Activated CD4-positive, alpha-beta T cell treated with anti-CD3 and anti-CD28 coated beads, Interleukin-10, Interleukin-2, amounts not matched to agents 100 ng/mL and 50 ng/mL, durations not matched to agents 16 hours and 8 hours (primary cell): ENCODE measurements at regions not wholly inside any gene's neighbourhood (a gene's known extent, or its start where the extent isn't known, plus 50 kb on each side); places are given as distances from the start of the nearest gene placed in this dataset.
"Not testable (repeated sequence)": the region's sequence is repeated elsewhere in the genome, so short reads cannot be mapped to it uniquely, and the experiment has no call there.

ENCODE experiments used
- DNase-seq: peaks from one replicate; pipeline ENCODE4 v3.0.0-alpha.2; 2020

GRCh38 chr17:31675392-31675791 lies 183.7 kb downstream of the COPRS start:
- peak; percentile 25 for DNase-seq

- peak; percentile 12 for DNase-seq
Measured at GRCh38 chr17:31674717-31675349, 184.2 kb downstream of the COPRS start.

- no peak for DNase-seq
Measured at GRCh38 chr17:31674305-31674704, 184.7 kb downstream of the COPRS start.

GRCh38 chr17:31673076-31673475 lies 186.0 kb downstream of the COPRS start:
- DNase-seq: no peak

- DNase-seq: no peak
Measured at GRCh38 chr17:31672161-31672819, 186.8 kb downstream of the COPRS start.

- DNase-seq: no peak
Measured at GRCh38 chr17:31663576-31663975, 195.5 kb downstream of the COPRS start.

GRCh38 chr17:31660684-31661083 lies 198.4 kb downstream of the COPRS start:
- DNase-seq: peak; percentile 50

- no peak for DNase-seq
Measured at GRCh38 chr17:31657876-31658275, 201.2 kb downstream of the COPRS start.

- DNase-seq: peak; percentile 63
Measured at GRCh38 chr17:31654936-31655335, 204.1 kb downstream of the COPRS start.

- no peak for DNase-seq
Measured at GRCh38 chr17:31653691-31654090, 205.4 kb downstream of the COPRS start.

- DNase-seq: no peak
Measured at GRCh38 chr17:31650756-31651520, 208.1 kb downstream of the COPRS start.

- no peak for DNase-seq
Measured at GRCh38 chr17:31649302-31649701, 209.7 kb downstream of the COPRS start.

- no peak for DNase-seq
Measured at GRCh38 chr17:31647661-31648060, 211.4 kb downstream of the COPRS start.

GRCh38 chr17:31646642-31647041 lies 212.4 kb downstream of the COPRS start:
- DNase-seq: no peak

- DNase-seq: no peak
Measured at GRCh38 chr17:31645351-31645750, 213.7 kb downstream of the COPRS start.

- DNase-seq: no peak
Measured at GRCh38 chr17:31631766-31632165, 227.3 kb downstream of the COPRS start.

GRCh38 chr17:31630866-31631265 lies 228.2 kb downstream of the COPRS start:
- DNase-seq: not testable (repeated sequence)

- DNase-seq: no peak
Measured at GRCh38 chr17:31629696-31630470, 229.2 kb downstream of the COPRS start.

- DNase-seq: no peak
Measured at GRCh38 chr17:31627960-31628359, 231.1 kb downstream of the COPRS start.

- no peak for DNase-seq
Measured at GRCh38 chr17:31623990-31624389, 232.5 kb downstream of the RAB11FIP4 start.

GRCh38 chr17:31622500-31622899 lies 231.0 kb downstream of the RAB11FIP4 start:
- no peak for DNase-seq

- no peak for DNase-seq
Measured at GRCh38 chr17:31621566-31621965, 230.1 kb downstream of the RAB11FIP4 start.

GRCh38 chr17:31611053-31611452 lies 219.6 kb downstream of the RAB11FIP4 start:
- not testable (repeated sequence) for DNase-seq
